Head of caudate nucleus (tissue), 42 donors: ENCODE measurements at regions not wholly inside any gene's neighbourhood (a gene's known extent, or its start where the extent isn't known, plus 50 kb on each side); places are given as distances from the start of the nearest gene placed in this dataset.

Experiments
- DNase-seq, 42 donors: peaks; one replicate each; pipeline versions ENCODE4 v3.0.0 to v3.0.0-alpha.2; 2020 to 2021; ENCODE audit warnings: mixed read lengths in 7 of 42
- intact Hi-C: fragments of 100-400 bp; cut with DNase I; formaldehyde crosslinking; loops from one replicate; pipeline ENCODE4 v1.15.0; 2022

DNA sequence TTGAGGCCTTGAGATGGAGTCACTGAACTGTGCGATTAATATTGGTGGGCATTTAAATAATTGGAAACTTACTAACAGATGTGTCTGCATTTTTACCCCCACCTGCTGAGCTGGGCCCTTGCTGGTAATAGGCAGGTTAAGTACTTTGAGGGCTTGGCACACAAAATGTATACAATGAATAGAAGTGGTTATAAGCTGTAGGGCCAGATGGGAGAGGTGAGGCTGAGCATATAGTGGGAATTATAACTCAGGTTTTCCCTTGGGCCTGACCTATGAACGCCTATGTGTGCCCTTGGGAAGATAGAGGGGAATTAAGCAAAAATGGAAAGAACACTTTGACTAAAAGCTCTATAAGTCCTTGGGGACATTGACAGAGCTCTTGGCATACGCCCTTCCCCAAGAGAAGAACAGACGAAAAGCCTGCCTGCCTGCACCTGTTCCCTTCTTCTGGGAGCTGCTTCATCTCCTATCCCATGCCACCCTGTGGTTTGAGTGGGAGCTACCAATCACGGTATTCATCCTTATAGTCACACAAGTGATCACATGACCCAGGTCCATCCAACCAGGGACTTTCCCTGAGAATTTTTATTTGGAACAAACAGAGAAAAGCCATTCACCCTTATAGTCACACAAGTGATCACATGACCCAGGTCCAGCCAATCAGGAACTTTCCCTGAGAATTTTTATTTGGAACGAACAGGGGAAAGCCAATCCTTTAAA lies 260.7 kb upstream of the CSF3R start:
- DNase-seq: peak in 2 of 42 donors; percentile 3 to 8
- intact Hi-C loops: no loop called here

DNA sequence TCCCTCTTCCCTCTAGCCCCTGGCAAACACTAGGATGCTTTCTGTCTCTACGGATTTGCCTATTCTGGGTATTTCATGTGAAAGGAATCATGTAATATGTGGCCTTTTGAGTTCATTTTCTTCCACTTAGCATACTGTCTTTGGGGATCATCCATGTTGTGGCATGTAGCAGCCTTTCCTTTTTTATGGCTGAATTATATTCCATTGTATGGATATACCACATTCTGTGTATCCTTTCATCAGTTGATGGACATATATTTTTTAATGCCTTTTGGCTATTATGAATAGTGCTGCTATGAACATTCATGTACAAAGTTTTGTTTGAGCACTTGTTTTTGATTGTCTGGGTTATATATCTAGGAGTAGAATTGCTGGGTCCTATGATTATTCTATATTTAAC lies 258.4 kb upstream of the CSF3R start:
- intact Hi-C loops: no loop called here
- no peak for DNase-seq

GRCh38 chr1:36740446-36740845 lies 257.7 kb upstream of the CSF3R start:
- no peak for DNase-seq
- intact Hi-C loops: no loop called here

- peak in 1 of 42 donors; percentile 7 for DNase-seq
- intact Hi-C loops: no loop called here
Observed at GRCh38 chr1:36739703-36740289, 257.1 kb upstream of the CSF3R start.

GRCh38 chr1:36738245-36738644 lies 255.5 kb upstream of the CSF3R start:
- peak in 2 of 42 donors; percentile 3 to 12 for DNase-seq

GRCh38 chr1:36737767-36738166 lies 255.1 kb upstream of the CSF3R start:
- intact Hi-C loops: no loop called here
- peak in 4 of 42 donors; percentile 13 to 42 (median 30) for DNase-seq

More at GRCh38 chr1:36738245-36738644, 255.5 kb upstream of the CSF3R start:
- intact Hi-C loops: no loop called here

- intact Hi-C loops: no loop called here
- DNase-seq: peak in 3 of 42 donors; percentile 5 to 15 (median 7)
Observed at GRCh38 chr1:36737038-36737555, 254.4 kb upstream of the CSF3R start.

- DNase-seq: peak; percentile 14 to 82 (median 58)
- intact Hi-C loops: no loop called here
Observed at GRCh38 chr1:36735939-36736730, 253.4 kb upstream of the CSF3R start.

- DNase-seq: peak in 2 of 42 donors; percentile 1 to 14
- intact Hi-C loops: no loop called here
Observed at GRCh38 chr1:36735436-36735835, 252.7 kb upstream of the CSF3R start.

GRCh38 chr1:36734356-36734755 lies 251.6 kb upstream of the CSF3R start:
- DNase-seq: peak in 2 of 42 donors; percentile 7 to 8
- intact Hi-C loops: no loop called here

GRCh38 chr1:36733748-36734147 lies 251.0 kb upstream of the CSF3R start:
- peak in 2 of 42 donors; percentile 5 to 9 for DNase-seq
- intact Hi-C loops: no loop called here

- intact Hi-C loops: no loop called here
- DNase-seq: peak in 1 of 42 donors; percentile 24
Observed at GRCh38 chr1:36732015-36732356, 249.3 kb upstream of the CSF3R start.

DNA sequence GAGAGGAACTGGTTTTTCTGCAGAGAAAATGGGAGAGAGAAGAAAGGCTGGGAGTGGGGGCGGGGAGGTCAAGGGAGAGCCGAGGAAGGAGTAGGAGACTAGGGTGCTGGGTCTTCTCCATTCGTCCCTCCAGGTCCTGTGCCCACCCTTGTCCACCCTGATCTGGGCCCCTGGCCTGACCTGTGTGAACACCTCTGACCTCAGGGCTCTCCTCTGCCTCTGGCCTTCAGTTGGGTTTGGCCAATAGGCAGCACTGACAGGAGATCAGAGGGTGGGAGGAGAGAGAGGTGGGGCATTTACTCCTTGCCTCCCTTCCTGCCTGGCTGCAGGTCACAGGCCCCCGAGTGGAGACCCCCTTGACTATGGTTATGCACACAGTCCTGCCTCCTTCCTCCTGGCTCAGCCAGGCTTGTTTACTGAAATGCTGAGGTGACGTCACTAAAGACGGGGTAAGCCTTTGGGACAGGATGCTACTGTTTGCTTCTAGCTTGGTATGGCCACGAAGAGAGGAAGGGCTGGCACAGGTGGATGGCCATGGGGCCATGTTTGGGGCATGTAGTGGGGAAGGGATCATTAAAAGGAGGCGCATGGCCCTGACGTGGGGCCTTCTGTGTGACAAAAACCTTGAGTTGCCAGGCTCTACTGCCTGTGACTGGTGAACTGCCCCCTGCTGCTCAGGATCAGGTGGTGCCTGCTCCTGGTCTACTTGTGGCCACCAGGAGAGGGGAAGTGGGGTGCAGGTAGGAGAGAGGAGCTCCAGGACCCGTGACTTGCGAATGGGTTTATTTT lies 248.7 kb upstream of the CSF3R start:
- peak in 1 of 42 donors; percentile 23 for DNase-seq
- intact Hi-C loops: no loop called here

- intact Hi-C loops: no loop called here
- peak in 1 of 42 donors; percentile 28 for DNase-seq
Observed at GRCh38 chr1:36730599-36730998, 247.9 kb upstream of the CSF3R start.

- intact Hi-C loops: no loop called here
- peak in 2 of 42 donors; percentile 11 to 30 for DNase-seq
Observed at GRCh38 chr1:36729716-36730510, 247.2 kb upstream of the CSF3R start.

GRCh38 chr1:36729289-36729688 lies 246.6 kb upstream of the CSF3R start:
- intact Hi-C loops: no loop called here
- peak in 2 of 42 donors; percentile 7 to 30 for DNase-seq

- intact Hi-C loops: no loop called here
- peak in 2 of 42 donors; percentile 17 to 27 for DNase-seq
Observed at GRCh38 chr1:36728846-36729245, 246.1 kb upstream of the CSF3R start.

DNA sequence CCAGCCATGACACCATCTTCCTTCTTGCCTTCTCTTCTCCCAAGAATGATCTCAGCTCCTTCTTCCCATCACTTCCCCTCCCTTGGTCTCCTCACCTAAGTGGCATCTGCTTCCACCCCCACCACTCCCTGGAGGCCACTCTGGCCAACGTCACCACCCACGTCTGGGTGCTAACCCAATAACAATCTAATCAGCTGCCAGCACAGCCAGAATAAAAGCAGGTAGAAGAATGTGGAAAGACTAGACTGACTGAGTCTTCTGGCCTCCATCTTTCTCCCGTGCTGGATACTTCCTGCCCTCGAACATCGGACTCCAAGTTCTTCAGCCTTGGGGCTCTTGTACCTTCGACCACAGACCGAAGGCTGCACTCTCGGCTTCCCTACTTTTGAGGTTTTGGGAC lies 245.3 kb upstream of the CSF3R start:
- intact Hi-C loops: no loop called here
- DNase-seq: peak in 2 of 42 donors; percentile 14 to 19
